AG04449 (cell line): ENCODE measurements at regions not wholly inside any gene's neighbourhood (a gene's known extent, or its start where the extent isn't known, plus 50 kb on each side); places are given as distances from the start of the nearest gene placed in this dataset.

Experiments used
- CTCF ChIA-PET: fragments of 350-600 bp; formaldehyde crosslinking; extraction: SDS; loops from one replicate; lab custom pipeline; 2021; ENCODE audit warnings: antibody characterized with exemption; lab: Yijun Ruan, JAX
- POLR2A ChIA-PET: fragments of 400-600, 350-600 bp; formaldehyde crosslinking; extraction: SDS; loops from one replicate; lab custom pipeline; 2020; ENCODE audit warnings: antibody characterized with exemption, inconsistent platforms; lab: Yijun Ruan, JAX
- DNase-seq: peaks from one replicate; pipeline ENCODE4 v3.0.0-alpha.2; 2010; ENCODE audit warnings: low read depth, low spot score
- H3K4me3 ChIP-seq: 2 replicates; pipeline ENCODE4 v1.5.1; 2011; ENCODE audit warnings: low read depth, mild to moderate bottlenecking, control low read depth, low read length
- TF ChIP-seq, protein P1 (sequence below): IDR thresholded peaks from one replicate; pipeline ENCODE4 v1.5.1; 2011; ENCODE audit warnings: mild to moderate bottlenecking, moderate library complexity, low read length, control low read depth, inconsistent platforms; ENCODE audit not compliant: insufficient read depth; ENCODE audit errors: missing control alignments

DNA sequence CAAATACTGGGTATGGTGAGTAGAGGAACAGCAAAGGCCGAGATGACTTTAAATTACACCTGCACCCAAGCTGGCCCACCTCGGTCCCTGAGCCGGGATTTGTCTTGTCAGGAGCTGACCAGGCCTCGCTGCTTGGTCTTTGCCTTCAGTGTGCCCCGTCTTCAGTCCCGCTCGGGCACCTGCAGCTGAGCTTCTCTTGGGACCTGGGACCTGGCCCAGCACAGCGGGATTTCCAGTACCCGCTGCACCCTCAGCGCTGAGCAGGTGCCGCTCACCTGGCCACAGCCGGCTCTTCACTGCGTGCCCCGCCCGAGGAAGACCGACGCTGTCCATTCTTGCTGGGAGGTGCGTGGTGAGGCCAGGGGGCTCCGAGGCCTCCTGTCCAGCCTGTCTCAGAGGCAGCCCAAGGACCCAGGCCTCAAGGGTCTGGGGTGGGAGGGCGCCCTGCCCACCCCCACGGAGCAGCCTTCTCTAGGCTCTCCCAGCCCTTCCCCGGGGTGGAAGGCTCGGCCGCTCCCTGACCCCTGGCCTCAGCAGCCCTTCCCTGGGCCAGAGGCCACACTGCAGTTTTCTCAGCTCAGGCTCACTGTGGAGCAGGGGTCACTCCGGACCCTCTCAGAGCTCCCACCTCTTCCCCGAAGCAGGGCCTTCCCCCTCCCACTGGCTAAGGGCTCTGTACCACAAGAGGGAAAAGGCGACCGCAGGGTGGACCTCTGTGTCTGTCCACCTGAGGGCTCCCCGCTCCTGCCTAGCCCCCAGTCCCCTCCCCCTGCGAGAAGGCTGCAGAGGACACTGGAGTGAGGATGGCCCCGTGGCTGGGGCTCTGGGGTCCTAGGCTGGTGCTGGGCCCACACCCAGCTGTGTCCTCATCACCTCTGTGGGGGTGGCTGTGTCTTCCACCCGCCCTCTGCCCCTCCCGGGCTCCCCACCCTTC, 119.3 kb downstream of the RNASET2 start:
- CTCF ChIA-PET, result interaction anchor here (1.1 kb wide), 1 partner anchor 153 kb away, joined by 3 read pairs; no protein-coding TSS in a partner anchor
- TF ChIP-seq, protein P1, sequence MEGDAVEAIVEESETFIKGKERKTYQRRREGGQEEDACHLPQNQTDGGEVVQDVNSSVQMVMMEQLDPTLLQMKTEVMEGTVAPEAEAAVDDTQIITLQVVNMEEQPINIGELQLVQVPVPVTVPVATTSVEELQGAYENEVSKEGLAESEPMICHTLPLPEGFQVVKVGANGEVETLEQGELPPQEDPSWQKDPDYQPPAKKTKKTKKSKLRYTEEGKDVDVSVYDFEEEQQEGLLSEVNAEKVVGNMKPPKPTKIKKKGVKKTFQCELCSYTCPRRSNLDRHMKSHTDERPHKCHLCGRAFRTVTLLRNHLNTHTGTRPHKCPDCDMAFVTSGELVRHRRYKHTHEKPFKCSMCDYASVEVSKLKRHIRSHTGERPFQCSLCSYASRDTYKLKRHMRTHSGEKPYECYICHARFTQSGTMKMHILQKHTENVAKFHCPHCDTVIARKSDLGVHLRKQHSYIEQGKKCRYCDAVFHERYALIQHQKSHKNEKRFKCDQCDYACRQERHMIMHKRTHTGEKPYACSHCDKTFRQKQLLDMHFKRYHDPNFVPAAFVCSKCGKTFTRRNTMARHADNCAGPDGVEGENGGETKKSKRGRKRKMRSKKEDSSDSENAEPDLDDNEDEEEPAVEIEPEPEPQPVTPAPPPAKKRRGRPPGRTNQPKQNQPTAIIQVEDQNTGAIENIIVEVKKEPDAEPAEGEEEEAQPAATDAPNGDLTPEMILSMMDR, result no peak
- DNase-seq, result no peak
- POLR2A ChIA-PET, result no interaction called here
- H3K4me3 ChIP-seq, result no peak overlapping the region

DNA sequence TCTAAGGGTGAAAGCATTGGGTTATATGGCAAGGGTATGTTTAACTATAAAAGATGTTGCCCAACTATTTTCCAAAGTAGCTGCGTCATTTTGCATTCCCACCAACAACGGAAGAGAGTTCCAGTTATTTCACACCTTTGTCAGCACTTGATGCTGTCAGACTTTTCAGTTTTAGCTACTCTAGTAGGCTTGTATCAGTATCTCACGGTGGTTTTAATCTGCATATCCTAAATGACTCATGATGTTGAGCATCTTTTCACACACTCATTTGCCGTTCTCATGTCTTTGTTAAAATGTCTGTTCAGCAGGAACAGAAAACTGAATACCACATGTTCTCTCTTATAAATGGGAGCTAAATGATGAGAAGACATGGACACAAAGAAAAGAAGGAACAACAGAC, 122.3 kb downstream of the RNASET2 start:
- POLR2A ChIA-PET, result no interaction called here
- CTCF ChIA-PET, result no interaction called here

DNA sequence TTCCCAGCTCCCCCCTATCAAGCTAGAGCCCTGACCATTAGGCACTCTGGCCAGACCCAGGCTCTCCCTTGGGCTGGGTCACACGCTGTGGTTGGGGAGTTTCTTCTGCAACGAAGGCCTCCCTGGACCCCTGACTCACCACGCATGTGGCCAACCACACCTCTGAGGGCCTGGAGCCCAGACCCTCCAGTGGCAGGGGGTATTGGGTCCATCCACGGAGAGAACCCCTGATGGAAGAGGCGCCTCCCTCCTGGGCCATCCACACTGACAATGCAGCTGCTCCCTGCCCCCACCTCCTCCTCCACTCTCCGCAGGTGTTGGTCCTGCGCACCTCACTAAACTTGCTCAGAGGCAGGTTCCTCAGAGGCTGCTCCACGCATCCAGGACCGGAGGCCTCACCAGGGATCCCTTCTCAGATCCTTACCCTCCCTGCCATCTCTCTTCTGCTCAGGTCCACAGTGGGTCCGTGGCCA, 125.4 kb downstream of the RNASET2 start:
- TF ChIP-seq, protein P1, result no peak
- no peak for DNase-seq
- no peak overlapping the region for H3K4me3 ChIP-seq
- ChIA-PET POLR2A (no interaction called here), CTCF (no interaction called here)

More for the DNA sequence above, 122.3 kb downstream of the RNASET2 start:
- no peak overlapping the region for H3K4me3 ChIP-seq
- TF ChIP-seq, protein P1, result no peak
- no peak for DNase-seq

DNA sequence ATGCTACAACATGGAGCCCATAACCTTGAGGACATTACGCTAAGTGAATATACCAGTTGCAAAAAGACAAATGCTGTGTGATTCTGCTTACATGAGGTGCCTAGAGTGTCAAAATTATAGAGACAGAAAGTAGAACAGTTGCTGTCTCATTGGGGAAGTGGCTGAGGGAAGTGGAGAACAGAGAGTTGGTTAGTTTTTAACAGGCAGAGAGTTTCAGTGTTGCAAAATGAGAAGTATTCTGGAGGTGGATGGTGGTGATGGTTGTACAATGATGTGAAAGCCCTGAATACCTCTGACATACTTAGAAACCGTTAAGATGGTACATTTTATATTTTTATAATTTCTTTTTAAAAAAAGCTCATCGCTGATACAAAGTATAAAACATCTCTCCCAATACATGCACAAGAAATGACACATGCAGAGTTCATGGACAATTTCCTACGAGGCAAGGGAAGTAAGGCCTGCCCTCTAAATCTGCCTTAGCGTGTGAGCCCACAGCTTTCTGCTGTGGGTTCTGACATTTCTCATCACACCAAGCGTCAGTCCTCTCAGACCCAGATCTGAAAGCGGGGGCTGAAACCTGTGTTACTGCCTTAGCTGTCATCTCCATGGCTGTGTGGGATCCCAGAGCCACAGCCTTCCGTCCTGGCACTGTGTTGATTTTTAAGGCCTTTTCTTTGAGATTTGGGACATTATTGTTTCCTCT, 126.0 kb downstream of the RNASET2 start:
- no peak overlapping the region for H3K4me3 ChIP-seq
- no peak for DNase-seq
- CTCF ChIA-PET, result no interaction called here
- POLR2A ChIA-PET, result no interaction called here
- TF ChIP-seq, protein P1, result no peak

DNA sequence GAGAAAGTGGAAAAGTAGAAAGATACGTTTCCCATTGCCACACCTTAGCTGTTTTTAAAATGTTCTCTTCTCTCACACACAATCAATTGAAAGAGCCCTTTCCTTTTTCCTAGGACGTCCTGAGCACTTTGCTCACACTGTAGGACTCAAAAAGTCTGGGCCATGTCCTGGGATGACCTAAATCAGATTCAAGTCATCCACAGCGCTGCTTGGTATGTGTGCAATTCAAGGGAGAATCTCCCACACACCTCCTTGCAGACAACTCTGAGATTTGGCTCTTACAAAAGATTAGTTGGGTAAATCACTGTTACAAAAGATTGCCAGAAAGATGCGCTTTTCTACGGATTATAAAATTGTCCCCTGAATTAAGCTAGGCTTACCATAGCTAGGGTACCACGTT, 130.1 kb downstream of the RNASET2 start:
- POLR2A ChIA-PET, result no interaction called here

More for the DNA sequence above, 130.1 kb downstream of the RNASET2 start:
- no peak overlapping the region for H3K4me3 ChIP-seq
- no peak for DNase-seq
- TF ChIP-seq, protein P1, result no peak
- CTCF ChIA-PET, result no interaction called here
